D721Med (cell line): ENCODE measurements at regions not wholly inside any gene's neighbourhood (a gene's known extent, or its start where the extent isn't known, plus 50 kb on each side); places are given as distances from the start of the nearest gene placed in this dataset.

Source experiments
- DNase-seq: peaks from one replicate; pipeline ENCODE4 v3.0.0; 2011; ENCODE audit warnings: low spot score; ENCODE audit not compliant: insufficient read length
- FAIRE-seq: peaks from 2 replicates; lab custom pipeline; 2011; peaks lifted over from hg19 to GRCh38; lab: Jason Lieb, UNC
- CTCF ChIP-seq: IDR thresholded peaks from 2 replicates; pipeline ENCODE4 v1.5.1; 2012; ENCODE audit warnings: mild to moderate bottlenecking, control low read depth; ENCODE audit not compliant: insufficient read depth; ENCODE audit errors: missing control alignments

- FAIRE-seq, result no peak
- no peak for TF ChIP-seq CTCF
- DNase-seq, result no peak
Measured at GRCh38 chr6:118761645-118762044, 110.3 kb upstream of the CEP85L start.

- DNase-seq (no peak), FAIRE-seq (no peak)
- TF ChIP-seq CTCF, result no peak
Measured at GRCh38 chr6:118758946-118759345, 107.6 kb upstream of the CEP85L start.

- no peak for TF ChIP-seq CTCF
- DNase-seq, result no peak
- no peak for FAIRE-seq
Measured at GRCh38 chr6:118755941-118756646, 104.7 kb upstream of the CEP85L start.

- FAIRE-seq (no peak), DNase-seq (no peak)
- TF ChIP-seq CTCF, result no peak
Measured at GRCh38 chr6:118752803-118753202, 101.4 kb upstream of the CEP85L start.

- TF ChIP-seq CTCF, result no peak
- FAIRE-seq, result no peak
- no peak for DNase-seq
Measured at GRCh38 chr6:118751072-118751471, 99.7 kb upstream of the CEP85L start.

GRCh38 chr6:118750143-118750542, 98.8 kb upstream of the CEP85L start:
- no peak for FAIRE-seq

More at GRCh38 chr6:118750143-118750542, 98.8 kb upstream of the CEP85L start:
- no peak for TF ChIP-seq CTCF
- DNase-seq, result no peak
